ENCODE measurements at regions not wholly inside any gene's neighbourhood (a gene's known extent, or its start where the extent isn't known, plus 50 kb on each side); places are given as distances from the start of the nearest gene placed in this dataset.

GRCh38 chr2:186980787-186981550, 132.0 kb upstream of the ZSWIM2 start:
- no peak for TF ChIP-seq CTCF (IDR thresholded peaks at IDR 0.05; ENCODE audit: insufficient read depth, low read depth, low read length)
- H3K4me3 ChIP-seq (ENCODE audit: low read depth, low read length), result no peak overlapping the region
- DNase-seq (ENCODE audit: low read depth), result no peak

GRCh38 chr2:186980117-186980442, 131.1 kb upstream of the ZSWIM2 start:
- no peak for DNase-seq (ENCODE audit: low read depth)
- TF ChIP-seq CTCF (IDR thresholded peaks at IDR 0.05; ENCODE audit: insufficient read depth, low read depth, low read length), result no peak
- H3K4me3 ChIP-seq (ENCODE audit: low read depth, low read length), result no peak overlapping the region

- H3K4me3 ChIP-seq (ENCODE audit: low read depth, low read length), result no peak overlapping the region
- no peak for TF ChIP-seq CTCF (IDR thresholded peaks at IDR 0.05; ENCODE audit: insufficient read depth, low read depth, low read length)
- no peak for DNase-seq (ENCODE audit: low read depth)
Observed at GRCh38 chr2:186979439-186980116, 130.6 kb upstream of the ZSWIM2 start.

GRCh38 chr2:186977433-186978045, 128.6 kb upstream of the ZSWIM2 start:
- H3K4me3 ChIP-seq (ENCODE audit: low read depth, low read length), result no peak overlapping the region
- no peak for TF ChIP-seq CTCF (IDR thresholded peaks at IDR 0.05; ENCODE audit: insufficient read depth, low read depth, low read length)
- DNase-seq (ENCODE audit: low read depth), result no peak

GRCh38 chr2:186976329-186976728, 127.4 kb upstream of the ZSWIM2 start:
- no peak for DNase-seq (ENCODE audit: low read depth)
- H3K4me3 ChIP-seq (ENCODE audit: low read depth, low read length), result no peak overlapping the region
- no peak for TF ChIP-seq CTCF (IDR thresholded peaks at IDR 0.05; ENCODE audit: insufficient read depth, low read depth, low read length)

- no peak for DNase-seq (ENCODE audit: low read depth)
- TF ChIP-seq CTCF (IDR thresholded peaks at IDR 0.05; ENCODE audit: insufficient read depth, low read depth, low read length), result no peak
- no peak overlapping the region for H3K4me3 ChIP-seq (ENCODE audit: low read depth, low read length)
Observed at GRCh38 chr2:186972281-186972970, 123.5 kb upstream of the ZSWIM2 start.
